HEK293 (cell line): ENCODE measurements at regions not wholly inside any gene's neighbourhood (a gene's known extent, or its start where the extent isn't known, plus 50 kb on each side); places are given as distances from the start of the nearest gene placed in this dataset.

Experiments used
- ATF2 ChIP-seq: fragments of 450-650 bp; formaldehyde crosslinking; IDR thresholded peaks from 2 replicates; pipeline ENCODE4 v1.5.1; 2016; ENCODE audit warnings: missing biosample characterization, missing genetic modification characterization, low read depth
- CTCF ChIP-seq: fragments of 450-650 bp; formaldehyde crosslinking; IDR thresholded peaks from 2 replicates; pipeline ENCODE4 v1.5.1; 2016; ENCODE audit warnings: missing biosample characterization, missing genetic modification characterization
- ZNF2 ChIP-seq: fragments of 450-650 bp; formaldehyde crosslinking; IDR thresholded peaks from 2 replicates; pipeline ENCODE4 v1.5.1; 2016; ENCODE audit warnings: missing biosample characterization, missing genetic modification characterization

- no peak for TF ChIP-seq CTCF (tag by site-specific recombination)
- TF ChIP-seq ATF2 (tag by site-specific recombination), result no peak
- TF ChIP-seq ZNF2 (tag by site-specific recombination), result no peak
These were observed 257.4 kb upstream of the NOCT start for GRCh38 chr4:138758196-138758595.
